CD4-positive, alpha-beta T cell (primary cell): ENCODE measurements at regions not wholly inside any gene's neighbourhood (a gene's known extent, or its start where the extent isn't known, plus 50 kb on each side); places are given as distances from the start of the nearest gene placed in this dataset.
A peak's percentile ranks its signal among the peaks of the same experiment; 100 is the strongest.

Experiments used
- ATAC-seq: fragments of 200-7000 bp; cut with Tn5 transposase; one replicate; pipeline ENCODE4 v1.10.0; 2022; ENCODE audit warnings: mild to moderate bottlenecking; ENCODE audit not compliant: poor library complexity
- CTCF ChIA-PET: fragments of 350-600 bp; sonication (Branson Sonifier 250); formaldehyde crosslinking; loops from one replicate; lab custom pipeline; 2021; ENCODE audit warnings: antibody characterized with exemption, inconsistent platforms; lab: Charles Lee
- POLR2A ChIA-PET: fragments of 350-600 bp; sonication (Branson Sonifier 250); formaldehyde crosslinking; loops from one replicate; lab custom pipeline; 2021; ENCODE audit warnings: antibody characterized with exemption, inconsistent platforms; lab: Charles Lee
- DNase-seq, 14 experiments: peaks; one replicate each; pipeline ENCODE4 v3.0.0-alpha.2; 2013 to 2020; ENCODE audit warnings: mixed read lengths in 2 of 14
- H3K27ac ChIP-seq, 2 donors: one replicate each; pipeline versions ENCODE4 v1.5.1 to v1.7.0; 2013; ENCODE audit warnings: low read length in 2 of 2, low read depth in 1 of 2, mild to moderate bottlenecking in 1 of 2
- H3K27me3 ChIP-seq, 2 experiments: 1 replicate in 1 of 2; 2 replicates in 1 of 2; pipeline versions ENCODE4 v1.6.1 to v1.7.0; 2013; ENCODE audit warnings: low read length in 2 of 2, control low read depth in 1 of 2, mild to moderate bottlenecking in 1 of 2, moderate library complexity in 1 of 2; ENCODE audit not compliant: insufficient read depth in 2 of 2, control insufficient read depth in 1 of 2
- H3K36me3 ChIP-seq: one replicate; pipeline ENCODE4 v1.6.1; 2013; ENCODE audit warnings: low read length, control low read depth; ENCODE audit not compliant: insufficient read depth
- H3K4me1 ChIP-seq: one replicate; pipeline ENCODE4 v1.6.1; 2013; ENCODE audit warnings: low read length, control low read depth; ENCODE audit not compliant: insufficient read depth
- H3K4me3 ChIP-seq: one replicate; pipeline ENCODE4 v1.5.1; 2013; ENCODE audit warnings: mild to moderate bottlenecking, low read length, moderate library complexity
- H3K9me3 ChIP-seq, 2 experiments: 1 replicate in 1 of 2; 2 replicates in 1 of 2; pipeline versions ENCODE4 v1.6.1 to v1.7.0; 2013; ENCODE audit warnings: low read length in 2 of 2, mild to moderate bottlenecking in 2 of 2, control low read depth in 1 of 2, moderate library complexity in 1 of 2; ENCODE audit not compliant: control insufficient read depth in 1 of 2, insufficient read depth in 1 of 2
- H3K27ac Mint-ChIP-seq: one replicate; pipeline ENCODE4 v1.8.0; 2020; ENCODE audit warnings: mixed read lengths
- H3K27me3 Mint-ChIP-seq: one replicate; pipeline ENCODE4 v1.8.0; 2021; ENCODE audit warnings: mixed read lengths
- H3K36me3 Mint-ChIP-seq: one replicate; pipeline ENCODE4 v1.8.0; 2021; ENCODE audit warnings: low read depth, mixed read lengths
- H3K4me1 Mint-ChIP-seq: one replicate; pipeline ENCODE4 v1.8.0; 2021; ENCODE audit warnings: low read depth, mixed read lengths
- H3K4me3 Mint-ChIP-seq: one replicate; pipeline ENCODE4 v1.8.0; 2020; ENCODE audit warnings: mild to moderate bottlenecking, mixed read lengths
- H3K9me3 Mint-ChIP-seq: one replicate; pipeline ENCODE4 v1.8.0; 2020; ENCODE audit warnings: mixed read lengths
- intact Hi-C, 2 experiments: fragments of 100-400 bp; cut with DNase I in 1 of 2; cut with micrococcal nuclease in 1 of 2; formaldehyde crosslinking; loops; one replicate each; pipeline versions ENCODE4 v1.15.1 to v1.9.0; 2023 to 2025; cut with DNase I, micrococcal nuclease
- TF ChIP-seq, protein P1 (sequence below): fragments of 200-600 bp; IDR thresholded peaks from one replicate; pipeline ENCODE4 v1.8.0; 2022; ENCODE audit warnings: antibody characterized with exemption, mild to moderate bottlenecking

DNA sequence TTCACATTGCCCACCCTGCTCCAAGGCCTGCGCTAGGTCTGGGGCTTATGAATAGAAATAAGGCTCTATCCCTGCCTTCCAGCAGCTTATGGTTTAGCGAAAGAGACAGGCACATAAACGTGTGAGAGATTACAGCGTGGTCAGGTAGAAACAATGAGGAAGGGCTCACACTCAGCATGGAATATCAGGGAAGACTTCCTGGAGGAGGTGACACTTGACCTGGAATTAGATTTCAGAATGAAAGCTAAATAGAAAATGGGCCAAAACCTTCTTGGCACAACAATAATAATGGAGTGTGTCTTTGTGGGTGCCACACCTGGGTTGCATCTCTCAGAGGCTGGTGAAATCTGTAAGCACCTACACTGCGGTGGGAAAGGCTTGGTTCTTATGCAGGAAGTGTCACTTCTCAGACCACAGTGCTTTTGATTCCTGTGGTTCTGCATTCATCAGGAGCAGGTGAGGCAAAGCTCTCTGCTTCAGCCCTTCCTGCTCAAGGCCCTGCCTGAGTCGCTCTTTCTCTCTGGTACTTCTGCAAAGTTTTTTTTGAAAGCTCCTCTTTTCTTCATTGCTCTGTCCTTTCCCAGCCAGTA is 430.3 kb downstream of the ZNF536 start:
- Mint-ChIP-seq H3K4me3 (no peak overlapping the region), H3K36me3 (no peaks in the 10 kb centered on the region), H3K9me3 (no peaks in the 10 kb centered on the region), H3K27me3 (peaks cover 22% of the 10 kb centered on the region), H3K27ac (no peak overlapping the region), H3K4me1 (no peaks in the 10 kb centered on the region)
- DNase-seq, result no peak
- no peak for ATAC-seq
- H3K4me1 ChIP-seq, result no peaks in the 10 kb centered on the region
- H3K27me3 ChIP-seq, result peaks cover 0 to 5% of the 10 kb centered on the region in 2 experiments
- no peak overlapping the region for H3K27ac ChIP-seq
- no peak overlapping the region for H3K4me3 ChIP-seq
- POLR2A ChIA-PET, result no interaction called here
- TF ChIP-seq, protein P1, sequence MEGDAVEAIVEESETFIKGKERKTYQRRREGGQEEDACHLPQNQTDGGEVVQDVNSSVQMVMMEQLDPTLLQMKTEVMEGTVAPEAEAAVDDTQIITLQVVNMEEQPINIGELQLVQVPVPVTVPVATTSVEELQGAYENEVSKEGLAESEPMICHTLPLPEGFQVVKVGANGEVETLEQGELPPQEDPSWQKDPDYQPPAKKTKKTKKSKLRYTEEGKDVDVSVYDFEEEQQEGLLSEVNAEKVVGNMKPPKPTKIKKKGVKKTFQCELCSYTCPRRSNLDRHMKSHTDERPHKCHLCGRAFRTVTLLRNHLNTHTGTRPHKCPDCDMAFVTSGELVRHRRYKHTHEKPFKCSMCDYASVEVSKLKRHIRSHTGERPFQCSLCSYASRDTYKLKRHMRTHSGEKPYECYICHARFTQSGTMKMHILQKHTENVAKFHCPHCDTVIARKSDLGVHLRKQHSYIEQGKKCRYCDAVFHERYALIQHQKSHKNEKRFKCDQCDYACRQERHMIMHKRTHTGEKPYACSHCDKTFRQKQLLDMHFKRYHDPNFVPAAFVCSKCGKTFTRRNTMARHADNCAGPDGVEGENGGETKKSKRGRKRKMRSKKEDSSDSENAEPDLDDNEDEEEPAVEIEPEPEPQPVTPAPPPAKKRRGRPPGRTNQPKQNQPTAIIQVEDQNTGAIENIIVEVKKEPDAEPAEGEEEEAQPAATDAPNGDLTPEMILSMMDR, result no peak
- no peaks in the 10 kb centered on the region for H3K9me3 ChIP-seq
- intact Hi-C loops, result no loop called here
- CTCF ChIA-PET, result no interaction called here
- H3K36me3 ChIP-seq, result no peaks in the 10 kb centered on the region

DNA sequence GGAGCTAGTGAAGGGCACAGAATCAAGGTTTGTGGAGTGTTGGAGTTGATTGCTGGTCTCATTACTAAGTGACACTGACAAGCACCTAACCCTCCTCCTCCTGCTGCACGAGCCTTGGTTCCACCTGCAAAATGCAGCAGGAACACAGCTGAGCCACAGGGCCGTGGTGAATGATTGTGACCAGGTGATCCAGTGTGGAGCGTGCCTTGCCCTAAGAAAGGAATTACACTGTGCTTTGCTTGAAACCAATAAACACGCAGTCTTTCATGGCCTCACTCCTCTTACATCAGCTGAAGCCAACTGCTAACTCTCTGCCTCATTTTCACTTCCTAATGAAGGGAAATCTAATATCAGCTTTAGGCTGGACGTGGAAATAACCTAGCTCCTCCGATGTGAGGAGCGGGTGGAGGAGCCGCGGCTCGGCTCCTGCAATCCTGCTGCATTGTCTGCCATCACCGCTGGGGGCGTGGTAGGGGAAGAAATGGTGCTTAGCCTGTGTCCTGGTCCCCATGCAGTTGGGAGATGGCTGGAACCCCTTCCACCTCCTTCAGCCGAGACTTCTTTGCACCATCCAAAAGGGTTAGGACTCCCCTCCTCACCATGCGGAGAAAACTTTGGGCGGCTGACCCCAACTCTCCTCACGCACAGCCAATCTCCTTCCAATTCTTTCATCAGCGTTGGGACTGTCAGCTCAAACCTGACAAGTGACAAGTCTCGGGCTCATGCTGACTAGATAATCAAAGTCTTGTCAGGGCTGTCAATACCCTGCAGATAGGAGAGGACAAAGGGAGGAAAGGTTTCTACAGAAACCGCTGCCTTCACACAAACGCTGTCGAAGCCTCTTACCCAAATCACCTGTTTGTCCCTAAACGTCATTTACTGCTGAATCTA is 427.9 kb downstream of the ZNF536 start:
- CTCF ChIA-PET, result no interaction called here
- intact Hi-C loops, result no loop called here
- peaks cover 29% of the 10 kb centered on the region for H3K27me3 Mint-ChIP-seq

DNA sequence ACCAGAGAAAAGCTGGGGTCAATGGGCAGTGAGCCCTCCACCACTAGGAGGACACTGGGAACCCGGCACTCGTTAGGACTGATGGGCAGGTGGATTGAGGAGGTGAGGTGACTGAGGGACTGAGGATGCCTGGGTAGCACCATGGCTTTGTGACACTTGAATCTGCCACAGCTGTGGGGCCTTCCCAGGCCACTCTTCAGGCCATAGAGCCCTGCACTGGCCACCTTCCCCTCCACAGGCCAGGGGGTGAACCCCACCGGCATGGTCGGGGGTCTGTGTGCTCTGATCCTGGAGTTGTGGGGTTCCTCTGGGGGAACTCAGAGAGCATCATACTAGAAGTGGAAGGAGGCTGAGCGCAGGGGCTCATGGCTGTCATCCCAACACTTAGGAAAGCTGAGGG is 423.5 kb downstream of the ZNF536 start:
- no peak overlapping the region for H3K27ac Mint-ChIP-seq
- POLR2A ChIA-PET, result no interaction called here

More for the DNA sequence above, 427.9 kb downstream of the ZNF536 start:
- H3K4me3 Mint-ChIP-seq, result no peak overlapping the region
- no peaks in the 10 kb centered on the region for H3K4me1 Mint-ChIP-seq
- POLR2A ChIA-PET, result no interaction called here
- H3K36me3 Mint-ChIP-seq, result no peaks in the 10 kb centered on the region
- H3K27ac Mint-ChIP-seq, result no peak overlapping the region
- no peak overlapping the region for H3K27ac ChIP-seq
- DNase-seq, result peak in 3 of 14 experiments; percentile 6 to 34 (median 31)
- no peak for ATAC-seq
- H3K9me3 Mint-ChIP-seq, result no peaks in the 10 kb centered on the region
- no peaks in the 10 kb centered on the region for H3K4me1 ChIP-seq
- TF ChIP-seq, protein P1, result peak; percentile 43
- no peak overlapping the region for H3K4me3 ChIP-seq
- no peaks in the 10 kb centered on the region for H3K9me3 ChIP-seq
- H3K27me3 ChIP-seq, result peaks cover 0 to 5% of the 10 kb centered on the region in 2 experiments
- H3K36me3 ChIP-seq, result no peaks in the 10 kb centered on the region

More for the DNA sequence above, 423.5 kb downstream of the ZNF536 start:
- H3K27ac ChIP-seq, result no peak overlapping the region
- Mint-ChIP-seq H3K36me3 (no peaks in the 10 kb centered on the region), H3K27me3 (peaks cover 31% of the 10 kb centered on the region), H3K4me1 (no peaks in the 10 kb centered on the region), H3K9me3 (no peaks in the 10 kb centered on the region), H3K4me3 (no peak overlapping the region)
- H3K4me3 ChIP-seq, result no peak overlapping the region
- H3K9me3 ChIP-seq, result no peaks in the 10 kb centered on the region
- no peak for ATAC-seq
- intact Hi-C loops, result no loop called here
- CTCF ChIA-PET, result no interaction called here
- H3K27me3 ChIP-seq, result peaks cover 2 to 5% of the 10 kb centered on the region in 2 experiments
- TF ChIP-seq, protein P1, result no peak
- H3K36me3 ChIP-seq, result no peaks in the 10 kb centered on the region
- DNase-seq, result no peak
- H3K4me1 ChIP-seq, result no peaks in the 10 kb centered on the region
